GM06990 (cell line): ENCODE measurements at regions not wholly inside any gene's neighbourhood (a gene's known extent, or its start where the extent isn't known, plus 50 kb on each side); places are given as distances from the start of the nearest gene placed in this dataset.
"Not testable (repeated sequence)": the region's sequence is repeated elsewhere in the genome, so short reads cannot be mapped to it uniquely, and the experiment has no call there.

Experiments used
- DNase-seq: peaks from one replicate; pipeline ENCODE4 v3.0.0-alpha.2; 2011; ENCODE audit not compliant: insufficient read length; ENCODE audit errors: extremely low read depth
- H3K27me3 ChIP-seq: replicated peaks from 2 replicates; pipeline ENCODE4 v1.6.0; 2011; ENCODE audit warnings: low read length; ENCODE audit not compliant: control insufficient read depth, insufficient read depth
- H3K36me3 ChIP-seq: 2 replicates; pipeline ENCODE4 v1.5.1; 2011; ENCODE audit warnings: low read length; ENCODE audit not compliant: control insufficient read depth, insufficient read depth
- H3K4me3 ChIP-seq: replicated peaks from 2 replicates; pipeline ENCODE4 v1.5.1; 2011; ENCODE audit warnings: low read depth, mild to moderate bottlenecking, control low read depth, low read length
- TF ChIP-seq, protein P1 (sequence below): IDR thresholded peaks from 2 replicates; pipeline ENCODE4 v1.5.1; 2011; ENCODE audit warnings: low read length, control low read depth, mild to moderate bottlenecking, inconsistent platforms; ENCODE audit not compliant: insufficient read depth, poor library complexity, severe bottlenecking

DNA sequence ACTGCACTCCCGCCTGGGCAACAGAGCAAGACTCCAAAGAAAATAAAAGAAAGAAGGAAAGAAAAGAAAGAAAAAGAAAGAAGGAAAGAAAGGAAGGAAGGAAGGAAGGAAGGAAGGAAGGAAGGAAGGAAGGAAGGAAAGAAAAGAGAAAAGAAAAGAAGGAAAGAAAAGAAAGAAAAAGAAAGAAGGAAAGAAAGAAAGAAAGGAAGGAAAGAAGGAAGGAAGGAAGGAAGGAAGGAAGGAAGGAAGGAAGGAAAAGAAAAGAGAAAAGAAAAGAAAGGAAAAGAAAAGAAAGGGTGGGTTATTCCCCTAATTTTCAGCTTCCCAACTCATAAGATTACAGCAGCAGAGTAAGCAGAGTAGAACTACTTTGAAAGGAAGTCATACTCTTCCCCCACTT lies 64.4 kb downstream of the TMEM200C start:
- H3K4me3 ChIP-seq, result not testable (repeated sequence)

DNA sequence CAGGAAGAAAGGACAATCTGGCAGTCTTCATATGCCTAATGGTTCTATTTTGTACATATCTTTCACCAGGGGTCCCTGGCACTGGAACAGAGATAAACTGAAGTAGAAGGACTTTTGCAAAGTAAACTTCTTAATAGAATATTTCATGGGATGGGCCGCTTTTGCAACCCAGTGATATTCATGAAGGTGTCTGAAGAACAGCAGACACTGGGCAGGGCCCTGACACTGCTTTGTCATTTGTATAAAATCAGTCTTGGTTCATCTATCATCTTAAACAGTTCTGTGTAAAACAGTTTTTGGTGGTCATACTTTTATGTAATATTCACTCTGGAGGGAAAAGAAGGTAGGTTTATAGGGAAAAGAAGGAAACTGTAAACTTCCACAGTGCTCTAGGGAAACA lies 66.4 kb downstream of the TMEM200C start:
- H3K27me3 ChIP-seq, result no peaks in the 10 kb centered on the region; the same call in none of the 2 replicates
- no peak for DNase-seq
- H3K4me3 ChIP-seq, result no peak overlapping the region
- H3K36me3 ChIP-seq, result no peaks in the 10 kb centered on the region
- TF ChIP-seq, protein P1, sequence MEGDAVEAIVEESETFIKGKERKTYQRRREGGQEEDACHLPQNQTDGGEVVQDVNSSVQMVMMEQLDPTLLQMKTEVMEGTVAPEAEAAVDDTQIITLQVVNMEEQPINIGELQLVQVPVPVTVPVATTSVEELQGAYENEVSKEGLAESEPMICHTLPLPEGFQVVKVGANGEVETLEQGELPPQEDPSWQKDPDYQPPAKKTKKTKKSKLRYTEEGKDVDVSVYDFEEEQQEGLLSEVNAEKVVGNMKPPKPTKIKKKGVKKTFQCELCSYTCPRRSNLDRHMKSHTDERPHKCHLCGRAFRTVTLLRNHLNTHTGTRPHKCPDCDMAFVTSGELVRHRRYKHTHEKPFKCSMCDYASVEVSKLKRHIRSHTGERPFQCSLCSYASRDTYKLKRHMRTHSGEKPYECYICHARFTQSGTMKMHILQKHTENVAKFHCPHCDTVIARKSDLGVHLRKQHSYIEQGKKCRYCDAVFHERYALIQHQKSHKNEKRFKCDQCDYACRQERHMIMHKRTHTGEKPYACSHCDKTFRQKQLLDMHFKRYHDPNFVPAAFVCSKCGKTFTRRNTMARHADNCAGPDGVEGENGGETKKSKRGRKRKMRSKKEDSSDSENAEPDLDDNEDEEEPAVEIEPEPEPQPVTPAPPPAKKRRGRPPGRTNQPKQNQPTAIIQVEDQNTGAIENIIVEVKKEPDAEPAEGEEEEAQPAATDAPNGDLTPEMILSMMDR, result no peak

More for the DNA sequence above, 64.4 kb downstream of the TMEM200C start:
- DNase-seq, H3K36me3 ChIP-seq, H3K27me3 ChIP-seq: not testable (repeated sequence)

DNA sequence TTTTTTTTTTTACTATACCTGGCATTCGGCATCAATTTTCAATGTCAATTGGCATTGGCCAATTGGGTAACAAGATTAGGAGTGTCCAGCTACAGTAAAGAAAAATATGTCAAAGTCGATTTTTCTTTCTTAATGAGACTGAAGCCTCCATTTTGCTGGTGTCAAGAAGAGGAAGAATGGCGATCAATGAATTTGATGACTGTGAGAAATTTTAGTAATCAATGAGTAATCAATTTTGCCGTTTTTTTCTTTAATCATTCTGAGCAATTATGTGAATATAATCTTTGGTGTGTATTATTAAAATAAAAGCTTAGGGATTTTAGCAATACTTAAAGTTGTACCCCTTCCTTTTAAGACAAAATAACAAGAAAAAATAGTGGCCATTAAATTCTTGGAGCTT lies 69.7 kb downstream of the TMEM200C start:
- Histone ChIP-seq H3K27me3 (no peaks in the 10 kb centered on the region; the same call in none of the 2 replicates), H3K4me3 (no peak overlapping the region), H3K36me3 (no peaks in the 10 kb centered on the region)
- no peak for DNase-seq
- TF ChIP-seq, protein P1, result no peak

DNA sequence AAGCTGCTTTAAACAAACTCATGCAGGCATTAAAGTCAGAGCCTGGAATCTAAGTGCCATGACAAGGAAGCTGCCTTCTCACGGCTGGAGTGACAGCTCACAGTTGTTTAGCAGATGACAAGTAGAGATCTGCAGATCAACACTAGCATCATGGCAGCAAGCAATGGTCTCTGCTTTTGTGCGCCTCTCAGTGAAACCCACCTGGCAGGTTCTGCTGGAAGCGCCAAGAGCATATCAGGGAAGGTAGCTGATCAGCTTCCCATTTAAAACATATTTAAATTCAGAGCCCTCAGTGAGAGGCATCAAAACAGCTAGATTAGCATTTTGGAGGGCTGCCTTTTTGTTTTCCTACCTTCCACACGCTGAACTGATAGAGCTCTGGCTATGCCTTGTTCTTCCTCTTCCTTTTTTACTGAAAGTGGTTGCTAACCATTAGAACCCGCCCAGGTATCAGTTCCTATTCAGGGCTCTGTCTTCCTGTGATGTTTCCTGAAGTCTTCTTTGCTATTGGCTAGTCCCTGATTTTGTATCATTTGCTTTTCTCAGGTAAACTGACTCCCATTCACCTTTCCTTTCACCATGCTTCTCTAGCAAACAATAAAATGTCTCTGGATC lies 70.8 kb downstream of the TMEM200C start:
- no peak for DNase-seq
- TF ChIP-seq, protein P1, result no peak
- Histone ChIP-seq H3K27me3 (no peaks in the 10 kb centered on the region; the same call in none of the 2 replicates), H3K36me3 (no peaks in the 10 kb centered on the region), H3K4me3 (no peak overlapping the region)

DNA sequence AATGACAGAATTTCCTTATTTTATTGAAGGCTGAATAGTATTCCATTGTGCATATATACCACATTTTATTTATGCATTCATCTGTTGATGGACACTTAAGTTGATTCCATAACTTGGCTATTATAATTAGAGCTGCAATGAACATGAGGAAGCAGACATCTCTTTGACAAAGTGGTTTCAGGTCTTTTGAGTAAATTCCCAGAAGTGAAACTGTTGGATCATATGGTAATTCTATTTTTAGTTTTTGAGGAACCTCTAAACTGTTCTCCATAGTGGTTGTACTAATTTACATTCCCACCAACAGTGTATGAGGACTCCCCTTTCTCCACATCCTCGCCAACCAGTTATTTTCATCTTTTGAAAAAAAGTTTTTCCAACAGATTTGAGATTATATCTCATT lies 77.5 kb downstream of the TMEM200C start:
- H3K36me3 ChIP-seq, result no peaks in the 10 kb centered on the region
- TF ChIP-seq, protein P1, result no peak
- no peak for DNase-seq
- H3K4me3 ChIP-seq, result no peak overlapping the region
- H3K27me3 ChIP-seq, result no peaks in the 10 kb centered on the region

DNA sequence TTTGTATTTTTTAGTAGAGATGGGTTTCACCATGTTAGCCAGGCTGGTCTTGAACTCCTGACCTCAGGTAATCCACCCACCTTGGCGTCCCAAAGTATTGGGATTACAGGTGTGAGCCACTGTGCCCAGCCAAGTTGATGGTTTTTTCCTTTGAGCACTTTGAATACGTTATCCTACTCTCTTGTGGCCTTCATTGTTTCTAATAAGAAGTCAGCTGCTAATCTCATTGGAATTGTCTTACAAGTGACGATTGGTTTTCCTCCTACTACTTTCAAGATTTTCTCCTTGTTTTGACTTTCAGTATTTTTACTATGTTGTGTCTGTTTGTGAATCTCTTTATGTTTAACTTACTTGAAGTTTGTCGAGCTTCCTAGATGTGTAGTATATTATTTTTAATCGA lies 88.5 kb downstream of the TMEM200C start:
- no peaks in the 10 kb centered on the region for H3K27me3 ChIP-seq
- TF ChIP-seq, protein P1, result no peak
- H3K4me3 ChIP-seq, result no peak overlapping the region
- H3K36me3 ChIP-seq, result no peaks in the 10 kb centered on the region
- no peak for DNase-seq
